Activated T-helper 17 cell treated with anti-CD3 and anti-CD28 coated beads, Interleukin-2, amount 50 U/mL, for 72 hours (primary cell): ENCODE measurements at regions not wholly inside any gene's neighbourhood (a gene's known extent, or its start where the extent isn't known, plus 50 kb on each side); places are given as distances from the start of the nearest gene placed in this dataset.

Experiments used
- ATAC-seq: fragments of 150-1000 bp; cut with Tn5 transposase; replicated peaks from 2 replicates; pipeline ENCODE4 v1.10.0; 2021; ENCODE audit warnings: mild to moderate bottlenecking, moderate library complexity
- H3K27ac Mint-ChIP-seq: one replicate; pipeline ENCODE4 v1.8.0; 2022; ENCODE audit warnings: mixed read lengths
- H3K27me3 Mint-ChIP-seq: one replicate; pipeline ENCODE4 v1.8.0; 2022; ENCODE audit warnings: mixed read lengths
- H3K36me3 Mint-ChIP-seq: one replicate; pipeline ENCODE4 v1.8.0; 2022; ENCODE audit warnings: low read depth, mild to moderate bottlenecking, mixed read lengths
- H3K4me1 Mint-ChIP-seq: one replicate; pipeline ENCODE4 v1.8.0; 2022; ENCODE audit warnings: mixed read lengths
- H3K4me3 Mint-ChIP-seq: one replicate; pipeline ENCODE4 v1.8.0; 2022; ENCODE audit warnings: mild to moderate bottlenecking, mixed read lengths
- H3K9me3 Mint-ChIP-seq: one replicate; pipeline ENCODE4 v1.8.0; 2022; ENCODE audit warnings: mixed read lengths

DNA sequence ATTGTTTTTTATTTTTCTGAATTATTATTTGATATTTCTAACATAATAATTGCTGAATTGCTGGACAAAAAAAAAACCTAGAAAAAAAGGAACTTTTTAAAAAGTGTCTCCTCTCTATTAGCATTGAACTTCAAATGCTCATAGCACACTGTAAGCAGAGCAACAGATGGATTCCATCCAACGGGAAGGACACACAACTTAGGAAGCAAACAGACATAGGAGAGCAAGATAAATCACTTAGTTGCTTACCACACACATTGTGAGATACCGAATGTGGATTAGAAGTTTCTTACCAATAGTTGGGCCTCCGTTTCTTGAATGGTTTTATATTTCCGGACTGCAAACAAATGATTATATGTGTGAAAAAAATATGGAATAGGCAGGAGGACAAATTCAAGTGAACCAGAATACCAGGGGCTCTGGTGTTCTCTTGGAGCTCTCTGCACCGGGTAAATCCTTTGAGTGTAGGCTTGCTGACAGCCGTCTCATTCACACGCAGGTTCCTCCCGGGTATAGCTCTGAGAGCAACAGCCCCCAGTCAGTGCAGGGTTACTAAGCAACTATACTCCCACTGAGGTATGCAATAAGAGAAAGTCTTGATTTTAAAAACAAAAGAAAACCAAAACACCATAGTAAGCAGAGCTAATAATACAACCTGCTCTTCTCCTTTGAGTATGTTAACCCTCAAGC lies 217.6 kb downstream of the TMEM167A start:
- H3K27me3 Mint-ChIP-seq: no peaks in the 10 kb centered on the region

DNA sequence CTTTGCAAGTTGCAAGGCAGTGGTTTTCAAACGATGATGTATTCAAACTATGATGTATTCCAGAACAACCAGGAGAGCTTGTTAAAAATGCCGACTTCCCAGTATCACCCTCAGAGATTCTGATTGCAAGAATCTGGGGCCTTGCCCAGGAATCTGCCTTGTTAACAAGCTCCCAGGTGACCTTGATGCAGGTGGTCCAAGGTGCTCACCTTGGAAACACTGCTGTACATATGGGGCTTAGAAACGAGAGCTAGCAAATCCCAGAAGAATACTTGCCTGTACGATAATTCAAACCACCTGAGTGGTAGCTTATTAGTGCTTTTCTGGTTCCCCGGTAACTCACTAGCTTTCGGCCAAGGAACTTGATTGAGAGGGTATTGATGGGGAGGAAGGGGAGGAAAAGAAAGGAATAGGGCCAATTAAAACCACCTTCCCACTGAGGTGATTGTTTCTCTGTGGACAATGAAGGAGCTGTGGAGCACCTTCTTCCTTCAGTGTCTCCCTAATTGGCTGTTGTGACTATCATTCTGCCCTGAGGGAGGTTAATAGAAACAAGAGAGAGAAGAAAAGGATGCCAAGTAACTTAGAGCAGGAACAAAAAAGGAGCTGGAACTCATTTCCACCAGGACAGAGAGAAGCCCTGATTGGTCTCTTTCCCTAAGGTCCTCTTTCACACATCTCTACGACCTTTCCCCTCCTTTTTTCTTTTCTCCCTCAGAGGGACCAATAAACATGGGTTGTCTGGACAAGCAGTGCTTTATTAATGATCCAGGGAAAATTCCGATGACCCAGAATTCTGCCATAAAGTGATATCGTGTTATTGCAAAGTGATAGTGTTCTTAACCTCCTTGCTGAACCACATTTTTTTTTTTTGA lies 218.8 kb downstream of the TMEM167A start:
- no peaks in the 10 kb centered on the region for H3K9me3 Mint-ChIP-seq
- ATAC-seq: no peak
- no peak overlapping the region for H3K4me3 Mint-ChIP-seq
- no peak overlapping the region for H3K27ac Mint-ChIP-seq
- no peaks in the 10 kb centered on the region for H3K27me3 Mint-ChIP-seq
- H3K4me1 Mint-ChIP-seq: no peaks in the 10 kb centered on the region
- H3K36me3 Mint-ChIP-seq: no peaks in the 10 kb centered on the region

More for the DNA sequence above, 217.6 kb downstream of the TMEM167A start:
- no peak overlapping the region for H3K27ac Mint-ChIP-seq
- no peaks in the 10 kb centered on the region for H3K9me3 Mint-ChIP-seq
- H3K4me1 Mint-ChIP-seq: no peaks in the 10 kb centered on the region
- no peaks in the 10 kb centered on the region for H3K36me3 Mint-ChIP-seq
- H3K4me3 Mint-ChIP-seq: no peak overlapping the region
- ATAC-seq: no peak

DNA sequence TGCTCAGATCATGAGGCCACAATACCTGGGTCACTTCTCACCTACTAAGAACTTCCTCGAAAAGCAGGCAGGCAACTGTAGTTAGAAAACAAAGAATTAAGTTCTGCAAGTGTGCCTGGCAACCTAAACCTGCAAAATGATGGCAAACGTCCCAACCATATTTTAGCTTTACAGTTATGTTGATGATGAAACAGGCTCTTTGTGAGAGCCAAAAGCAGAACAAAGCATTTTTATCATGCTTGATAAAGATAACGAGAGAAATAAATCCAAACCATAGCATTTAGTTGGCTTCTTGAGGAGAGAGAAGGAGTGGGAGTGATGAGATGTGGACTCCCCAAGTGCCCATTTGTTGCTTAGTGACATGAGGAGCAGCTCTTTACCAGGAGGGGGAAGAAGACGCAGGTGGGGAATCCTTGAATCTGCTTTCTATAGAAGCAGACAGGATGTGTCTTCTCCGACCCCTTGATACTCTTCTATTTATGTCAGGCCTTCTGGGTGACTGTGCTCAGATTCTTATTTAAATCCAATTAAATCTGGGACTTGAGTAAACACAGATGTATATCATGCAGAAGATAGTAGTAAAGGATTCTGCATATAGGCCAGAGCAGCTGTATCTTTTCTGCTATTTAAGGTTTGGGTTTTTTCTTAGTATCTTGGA lies 221.2 kb downstream of the TMEM167A start:
- no peaks in the 10 kb centered on the region for H3K36me3 Mint-ChIP-seq
- no peak overlapping the region for H3K27ac Mint-ChIP-seq
- H3K4me1 Mint-ChIP-seq: no peaks in the 10 kb centered on the region
- no peaks in the 10 kb centered on the region for H3K27me3 Mint-ChIP-seq
- no peak overlapping the region for H3K4me3 Mint-ChIP-seq
- ATAC-seq: no peak
- H3K9me3 Mint-ChIP-seq: no peaks in the 10 kb centered on the region

DNA sequence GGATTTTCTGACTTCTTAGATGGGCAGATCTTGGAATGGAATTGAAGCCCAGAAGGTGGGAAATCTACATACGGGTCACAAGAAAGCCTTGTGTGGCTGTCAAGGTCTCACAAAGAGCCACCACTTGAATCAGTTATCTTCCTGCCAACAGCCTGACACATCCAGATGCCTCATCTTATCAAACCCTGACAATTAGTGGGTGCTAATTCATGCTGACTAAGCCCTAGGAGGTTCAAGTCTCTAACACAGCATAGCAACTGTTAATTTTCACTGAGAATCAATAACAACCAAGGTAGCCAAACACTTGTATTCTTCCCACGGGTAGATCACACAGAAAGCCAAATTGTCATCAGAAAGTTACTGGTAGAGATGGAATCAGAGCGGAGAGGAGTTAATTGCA lies 222.2 kb downstream of the TMEM167A start:
- no peak for ATAC-seq
- Mint-ChIP-seq H3K27me3 (no peaks in the 10 kb centered on the region), H3K4me1 (no peaks in the 10 kb centered on the region), H3K27ac (no peak overlapping the region), H3K36me3 (no peaks in the 10 kb centered on the region), H3K4me3 (no peak overlapping the region), H3K9me3 (no peaks in the 10 kb centered on the region)

DNA sequence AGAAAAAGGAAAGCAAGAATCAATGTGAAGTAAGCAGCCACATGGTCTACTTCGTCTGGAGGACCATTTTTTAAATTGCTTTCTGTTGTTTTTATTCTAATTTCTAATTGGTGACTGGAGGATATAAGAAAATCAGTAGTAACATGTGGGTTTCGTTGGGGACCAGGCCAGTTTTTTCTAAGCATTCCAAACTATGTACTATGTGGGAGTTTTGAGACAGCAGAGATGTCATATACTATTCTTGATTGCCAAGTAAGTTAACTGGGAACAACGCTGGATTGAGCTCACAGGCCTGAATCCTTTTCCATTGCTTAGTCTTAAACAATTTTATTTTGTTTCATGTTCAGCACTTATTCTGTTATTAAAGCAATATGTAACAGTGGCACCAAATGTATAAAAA lies 225.7 kb downstream of the TMEM167A start:
- peaks cover 3% of the 10 kb centered on the region for H3K27me3 Mint-ChIP-seq
- H3K4me1 Mint-ChIP-seq: no peaks in the 10 kb centered on the region
- H3K4me3 Mint-ChIP-seq: no peak overlapping the region
- no peak for ATAC-seq
- no peaks in the 10 kb centered on the region for H3K36me3 Mint-ChIP-seq
- H3K9me3 Mint-ChIP-seq: no peaks in the 10 kb centered on the region
- no peak overlapping the region for H3K27ac Mint-ChIP-seq

DNA sequence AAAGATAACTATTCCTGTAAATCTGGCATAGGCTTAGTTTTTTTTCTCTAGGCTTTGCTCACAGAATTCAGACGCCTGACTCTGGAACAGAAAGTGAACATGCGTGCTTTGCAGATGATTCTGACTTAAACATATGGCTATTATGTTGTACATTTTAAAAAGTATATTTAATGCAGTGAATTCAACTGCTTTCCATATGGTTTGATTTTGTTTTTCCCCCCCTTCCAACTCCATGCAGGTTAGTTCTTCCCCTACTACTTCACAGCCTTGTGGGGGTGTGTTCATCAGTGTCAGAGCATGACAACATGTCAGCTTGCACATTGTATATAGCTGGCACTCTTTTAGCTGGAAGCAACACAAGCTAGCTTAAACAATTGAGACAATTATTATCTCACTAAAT lies 226.8 kb downstream of the TMEM167A start:
- Mint-ChIP-seq H3K4me1 (no peaks in the 10 kb centered on the region), H3K27ac (no peak overlapping the region), H3K9me3 (no peaks in the 10 kb centered on the region), H3K36me3 (no peaks in the 10 kb centered on the region), H3K27me3 (peaks cover 5% of the 10 kb centered on the region), H3K4me3 (no peak overlapping the region)
- ATAC-seq: no peak

DNA sequence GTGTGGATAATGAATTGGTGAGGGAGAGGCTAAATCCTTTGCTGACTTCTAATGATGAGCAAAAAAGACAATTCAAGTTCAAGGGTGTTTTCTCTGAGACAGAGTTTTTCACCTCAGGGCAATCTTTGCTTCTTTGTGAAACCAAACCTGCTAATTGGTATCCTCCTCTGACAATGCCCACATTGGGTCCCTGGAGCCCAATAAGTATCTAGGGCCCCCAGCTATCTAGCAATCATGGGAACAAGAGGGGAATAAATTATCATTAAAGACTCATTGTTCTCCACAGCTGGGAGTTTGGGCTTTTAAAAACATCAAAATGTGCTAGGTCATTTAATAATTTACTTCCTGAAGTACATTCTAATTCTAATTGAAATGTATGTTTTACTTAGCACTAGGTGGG lies 227.3 kb downstream of the TMEM167A start:
- no peaks in the 10 kb centered on the region for H3K9me3 Mint-ChIP-seq
- H3K36me3 Mint-ChIP-seq: no peaks in the 10 kb centered on the region
- no peak overlapping the region for H3K4me3 Mint-ChIP-seq
- H3K27me3 Mint-ChIP-seq: peaks cover 5% of the 10 kb centered on the region
- no peaks in the 10 kb centered on the region for H3K4me1 Mint-ChIP-seq
- H3K27ac Mint-ChIP-seq: no peak overlapping the region
- ATAC-seq: no peak

DNA sequence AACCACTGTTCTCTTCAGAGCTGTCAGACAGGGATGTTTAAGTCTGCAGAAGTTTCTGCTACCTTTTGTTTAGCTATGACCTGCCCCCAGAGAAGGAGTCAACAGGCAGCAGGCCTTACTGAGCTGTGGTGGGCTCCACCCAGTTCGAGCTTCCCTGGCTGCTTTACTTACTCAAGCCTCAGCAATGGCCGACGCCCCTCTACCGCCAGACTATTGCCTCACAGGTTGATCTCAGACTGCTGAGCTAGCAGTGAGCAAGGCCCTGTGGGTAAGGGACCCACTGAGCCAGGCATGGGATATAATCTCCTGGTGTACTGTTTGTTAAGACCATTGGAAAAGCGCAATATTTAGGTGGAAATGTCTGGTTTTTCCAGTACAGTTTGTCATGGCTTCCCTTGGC lies 229.6 kb downstream of the TMEM167A start:
- no peak overlapping the region for H3K27ac Mint-ChIP-seq
- H3K27me3 Mint-ChIP-seq: peaks cover 8% of the 10 kb centered on the region
- no peak for ATAC-seq
- no peaks in the 10 kb centered on the region for H3K9me3 Mint-ChIP-seq
- H3K36me3 Mint-ChIP-seq: no peaks in the 10 kb centered on the region
- no peaks in the 10 kb centered on the region for H3K4me1 Mint-ChIP-seq
- H3K4me3 Mint-ChIP-seq: no peak overlapping the region

DNA sequence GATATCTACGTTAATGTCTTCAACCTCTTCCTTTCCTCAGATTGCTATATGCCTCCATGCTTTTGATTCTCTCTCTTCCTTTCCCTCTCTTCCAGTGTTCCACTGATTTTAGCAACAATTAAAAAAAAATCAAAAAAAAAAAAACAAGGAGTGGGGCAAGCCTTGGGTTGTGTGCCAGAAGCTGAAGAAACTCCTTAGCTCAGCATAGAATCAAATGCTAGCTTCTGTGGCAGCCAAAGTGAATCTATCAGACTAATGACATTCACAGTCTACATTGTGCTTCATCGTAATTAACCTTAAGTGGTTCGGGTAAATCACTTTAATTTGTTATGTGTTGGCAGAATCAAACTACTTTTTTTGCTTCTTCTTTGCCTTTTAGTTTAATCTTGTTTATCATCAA lies 237.3 kb downstream of the TMEM167A start:
- Mint-ChIP-seq H3K36me3 (no peaks in the 10 kb centered on the region), H3K27me3 (peaks cover 3% of the 10 kb centered on the region), H3K4me3 (no peak overlapping the region), H3K9me3 (peaks cover 11% of the 10 kb centered on the region), H3K4me1 (no peaks in the 10 kb centered on the region), H3K27ac (no peak overlapping the region)
- no peak for ATAC-seq

DNA sequence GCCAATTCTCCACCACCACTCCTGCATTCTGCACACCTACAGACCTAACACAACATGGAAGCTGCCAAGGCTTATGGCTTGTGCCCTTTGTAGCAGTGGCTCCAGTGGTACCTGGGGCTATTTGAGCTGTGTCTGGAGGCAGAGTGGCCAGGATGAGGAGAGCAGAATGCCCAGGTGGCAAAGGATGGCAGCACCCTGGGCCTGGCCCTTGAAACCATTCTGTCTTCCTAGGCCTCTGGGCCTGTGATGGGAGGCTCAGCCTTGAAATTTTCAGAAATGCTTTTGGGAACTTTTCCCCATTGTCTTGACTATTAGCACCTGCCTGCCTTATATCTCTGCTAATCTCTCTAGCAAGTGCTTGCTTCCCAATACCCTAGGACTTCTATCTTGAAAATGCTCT lies 241.7 kb downstream of the TMEM167A start:
- Mint-ChIP-seq H3K9me3 (peaks cover 11% of the 10 kb centered on the region), H3K36me3 (no peaks in the 10 kb centered on the region), H3K27ac (no peak overlapping the region), H3K27me3 (no peaks in the 10 kb centered on the region), H3K4me1 (no peaks in the 10 kb centered on the region), H3K4me3 (no peak overlapping the region)
- no peak for ATAC-seq

DNA sequence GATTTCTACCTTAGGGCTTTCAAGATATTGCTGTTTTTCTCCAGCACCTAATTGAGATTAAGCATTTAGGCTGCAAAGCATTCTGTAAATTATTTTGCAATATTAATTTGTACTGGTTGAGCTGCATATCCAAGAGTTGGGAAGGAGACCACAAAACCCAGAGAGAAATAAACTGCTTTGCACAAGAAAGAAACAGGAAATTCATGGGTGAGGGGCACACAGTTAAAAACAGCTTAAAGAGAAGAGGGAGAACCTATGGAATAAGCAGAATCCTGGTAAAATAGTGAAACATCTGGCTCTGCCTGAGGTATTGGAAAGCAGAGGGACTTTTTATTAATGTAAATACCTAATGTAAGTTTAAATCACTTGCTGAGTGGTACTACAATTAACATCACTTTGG lies 243.0 kb downstream of the TMEM167A start:
- peaks cover 8% of the 10 kb centered on the region for H3K9me3 Mint-ChIP-seq
- H3K4me1 Mint-ChIP-seq: no peaks in the 10 kb centered on the region
- no peak overlapping the region for H3K27ac Mint-ChIP-seq
- H3K27me3 Mint-ChIP-seq: no peaks in the 10 kb centered on the region
- H3K36me3 Mint-ChIP-seq: no peaks in the 10 kb centered on the region
- H3K4me3 Mint-ChIP-seq: no peak overlapping the region
- ATAC-seq: no peak

DNA sequence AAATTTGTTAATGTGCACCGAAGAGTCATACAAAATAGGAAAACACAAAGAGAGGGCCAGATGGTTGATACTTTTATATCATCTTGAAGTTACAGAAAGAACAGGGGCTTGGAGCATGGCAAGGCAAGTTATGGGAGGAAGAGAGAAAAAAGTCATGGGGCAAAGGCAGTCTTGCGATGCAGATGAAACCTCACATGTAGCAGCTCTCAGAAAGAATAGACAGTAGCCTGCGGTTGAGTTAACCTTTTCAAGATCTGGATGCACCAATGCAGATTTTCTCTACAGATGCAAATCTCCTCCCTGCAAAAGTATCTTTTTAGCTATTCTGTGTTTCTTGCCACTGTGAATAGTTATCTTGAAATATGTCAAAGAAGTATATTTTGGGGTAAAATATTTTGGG lies 243.9 kb downstream of the TMEM167A start:
- Mint-ChIP-seq H3K4me1 (no peaks in the 10 kb centered on the region), H3K27ac (no peak overlapping the region), H3K36me3 (no peaks in the 10 kb centered on the region), H3K27me3 (no peaks in the 10 kb centered on the region), H3K4me3 (no peak overlapping the region), H3K9me3 (peaks cover 8% of the 10 kb centered on the region)
- no peak for ATAC-seq

DNA sequence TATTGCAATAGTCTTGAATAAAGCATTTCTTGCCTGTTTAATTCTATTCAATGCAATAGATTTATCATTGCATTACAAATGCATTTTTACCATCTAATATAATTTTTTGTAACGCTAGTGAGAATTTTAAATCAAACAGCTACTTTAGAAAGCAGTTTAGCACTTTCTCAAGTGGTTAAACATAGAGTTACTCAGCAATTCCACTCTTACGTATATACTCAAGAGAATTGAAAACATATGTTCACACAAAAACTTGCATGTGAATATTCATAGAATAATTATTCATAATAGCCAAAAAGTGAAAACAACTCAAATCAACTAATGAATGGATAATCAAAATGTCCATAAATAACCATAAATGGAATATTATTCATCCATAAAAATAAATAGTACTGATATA lies 244.7 kb downstream of the TMEM167A start:
- peaks cover 8% of the 10 kb centered on the region for H3K9me3 Mint-ChIP-seq
- no peaks in the 10 kb centered on the region for H3K4me1 Mint-ChIP-seq
- H3K36me3 Mint-ChIP-seq: no peaks in the 10 kb centered on the region
- ATAC-seq: no peak
- no peaks in the 10 kb centered on the region for H3K27me3 Mint-ChIP-seq
- no peak overlapping the region for H3K4me3 Mint-ChIP-seq
- H3K27ac Mint-ChIP-seq: no peak overlapping the region

DNA sequence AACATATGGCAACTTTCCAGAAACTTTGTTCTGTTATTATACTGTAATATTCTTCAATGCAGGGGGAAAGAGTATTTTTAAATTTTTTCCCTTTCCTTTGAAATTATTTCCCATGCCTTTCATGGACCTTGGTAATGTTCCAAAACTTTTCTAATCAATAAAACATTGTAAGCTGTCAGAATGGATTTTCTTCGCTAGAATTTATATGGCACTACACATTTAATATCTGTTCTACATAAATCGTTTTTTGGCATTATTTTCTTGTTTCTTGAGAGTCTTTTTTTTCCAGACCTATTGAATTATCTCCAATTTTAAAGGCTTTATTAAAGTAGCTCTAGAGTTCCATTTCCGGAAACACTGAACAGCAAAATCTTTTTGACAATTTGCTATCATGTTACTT lies 249.0 kb downstream of the TMEM167A start:
- Mint-ChIP-seq H3K27ac (no peak overlapping the region), H3K9me3 (no peaks in the 10 kb centered on the region), H3K4me3 (no peak overlapping the region), H3K36me3 (no peaks in the 10 kb centered on the region), H3K4me1 (no peaks in the 10 kb centered on the region), H3K27me3 (no peaks in the 10 kb centered on the region)
- no peak for ATAC-seq

DNA sequence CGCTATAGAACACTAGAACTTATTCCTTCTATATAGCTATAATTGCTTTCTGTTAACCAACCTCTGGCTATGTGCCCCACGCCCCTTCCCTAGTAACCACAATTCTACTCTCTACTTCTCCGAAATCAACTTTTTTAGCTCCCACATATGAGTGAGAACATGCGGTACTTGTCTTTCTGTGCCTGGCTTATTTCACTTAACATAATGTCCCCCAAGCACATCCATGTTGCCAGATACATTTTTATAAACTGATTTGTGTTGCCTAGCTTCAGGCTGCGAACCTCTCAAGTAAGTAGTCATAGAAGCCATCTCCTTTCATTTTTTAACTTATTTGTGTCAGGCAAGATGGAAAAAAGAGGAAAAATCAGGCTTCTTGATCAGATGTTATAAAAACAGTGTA lies 249.5 kb downstream of the TMEM167A start:
- Mint-ChIP-seq H3K27me3 (no peaks in the 10 kb centered on the region), H3K9me3 (no peaks in the 10 kb centered on the region), H3K36me3 (no peaks in the 10 kb centered on the region), H3K4me1 (no peaks in the 10 kb centered on the region), H3K4me3 (no peak overlapping the region), H3K27ac (no peak overlapping the region)
- ATAC-seq: no peak
